8988T (cell line): ENCODE measurements at regions not wholly inside any gene's neighbourhood (a gene's known extent, or its start where the extent isn't known, plus 50 kb on each side); places are given as distances from the start of the nearest gene placed in this dataset.

Experiments used
- DNase-seq: peaks from one replicate; pipeline ENCODE4 v3.0.0; 2011

GRCh38 chr3:174786825-174787224 lies 72.3 kb upstream of the NAALADL2 start:
- DNase-seq = no peak

GRCh38 chr3:174791161-174791560 lies 68.0 kb upstream of the NAALADL2 start:
- DNase-seq = no peak

- no peak for DNase-seq
These were observed 66.3 kb upstream of the NAALADL2 start for GRCh38 chr3:174792864-174793263.
